NCI-H2196 (cell line): ENCODE measurements at regions not wholly inside any gene's neighbourhood (a gene's known extent, or its start where the extent isn't known, plus 50 kb on each side); places are given as distances from the start of the nearest gene placed in this dataset.
"Not testable (repeated sequence)": the region's sequence is repeated elsewhere in the genome, so short reads cannot be mapped to it uniquely, and the experiment has no call there.

Experiments used
- DNase-seq: peaks from one replicate; lab custom pipeline; 2025; ENCODE audit not compliant: unreplicated experiment; lab: John Stamatoyannopoulos, UW

DNA sequence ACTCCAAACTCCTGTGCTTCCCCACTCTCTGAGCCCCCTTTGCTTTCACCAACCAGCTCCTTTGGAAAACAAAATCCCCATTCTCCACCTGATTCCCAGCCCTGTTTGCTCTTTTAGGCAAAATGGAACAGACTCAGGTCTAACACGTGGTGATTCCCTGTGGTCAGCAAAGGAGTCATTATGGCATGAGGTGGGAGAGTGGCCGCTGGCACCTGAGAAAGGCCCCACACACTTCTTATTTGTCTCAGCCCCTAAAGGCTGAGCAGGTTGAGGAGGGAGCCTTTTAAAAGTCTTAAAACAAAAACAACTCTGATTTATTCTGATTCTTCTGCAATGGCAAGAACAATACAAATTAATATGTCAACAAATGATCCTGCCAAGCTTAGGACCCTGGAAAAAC, 401.2 kb downstream of the TNS1 start:
- DNase-seq = no peak

DNA sequence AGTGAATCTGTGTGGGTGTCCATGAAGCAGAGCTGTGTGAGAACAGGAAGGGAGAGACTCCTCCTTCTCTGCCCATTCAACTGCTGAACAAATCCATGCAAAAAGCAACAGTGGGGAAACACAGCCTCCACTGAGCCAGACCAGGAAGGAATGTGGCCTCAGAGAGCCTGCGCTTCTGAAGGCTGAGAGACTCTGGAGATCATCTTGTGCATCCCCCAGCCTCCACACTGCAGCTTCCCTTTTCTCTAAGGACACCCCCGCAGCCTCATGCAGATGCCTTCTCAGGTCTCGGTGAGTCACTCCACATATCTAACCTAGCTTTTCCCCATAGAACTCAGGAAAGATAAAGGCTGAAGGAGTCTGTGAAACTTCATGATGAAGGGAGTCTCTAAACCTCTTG, 402.9 kb downstream of the TNS1 start:
- no peak for DNase-seq

DNA sequence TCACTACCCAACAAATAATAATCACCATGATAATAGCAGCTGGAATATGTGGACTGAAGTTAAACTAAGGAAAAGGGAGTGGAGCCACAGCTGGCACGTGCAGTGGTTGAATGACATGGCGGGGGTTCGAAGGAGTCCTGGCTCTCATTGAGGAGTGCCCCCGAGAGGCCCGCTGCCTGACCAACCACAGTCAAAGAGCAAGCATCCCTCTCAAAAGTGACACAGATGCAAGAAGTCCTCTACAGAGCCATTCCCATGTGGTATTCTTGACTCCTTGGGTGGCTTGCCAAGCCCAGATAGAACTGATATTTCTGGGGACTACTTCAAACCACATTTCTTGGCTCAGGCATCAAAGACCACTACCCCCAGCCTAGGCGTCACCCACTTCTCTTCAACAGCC, 405.1 kb downstream of the TNS1 start:
- no peak for DNase-seq

DNA sequence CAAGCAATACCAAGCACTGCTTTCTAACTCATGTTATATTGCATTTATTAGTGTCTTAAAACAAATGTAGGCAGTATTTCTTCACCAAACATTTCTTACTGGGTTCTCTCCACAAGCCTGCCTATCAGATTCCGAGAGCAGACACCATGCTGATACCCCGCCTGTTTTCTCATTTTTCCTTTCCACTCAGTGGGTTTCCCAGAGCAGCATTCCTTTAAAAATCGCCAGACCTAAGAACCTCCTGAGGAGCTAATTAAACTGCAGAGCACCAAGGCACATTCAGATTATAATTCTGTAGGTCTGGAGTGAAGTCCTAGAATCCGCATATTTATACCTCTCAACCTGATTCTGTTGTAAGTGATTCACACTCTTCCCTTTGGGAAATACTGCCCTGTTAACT, 405.6 kb downstream of the TNS1 start:
- DNase-seq = no peak

DNA sequence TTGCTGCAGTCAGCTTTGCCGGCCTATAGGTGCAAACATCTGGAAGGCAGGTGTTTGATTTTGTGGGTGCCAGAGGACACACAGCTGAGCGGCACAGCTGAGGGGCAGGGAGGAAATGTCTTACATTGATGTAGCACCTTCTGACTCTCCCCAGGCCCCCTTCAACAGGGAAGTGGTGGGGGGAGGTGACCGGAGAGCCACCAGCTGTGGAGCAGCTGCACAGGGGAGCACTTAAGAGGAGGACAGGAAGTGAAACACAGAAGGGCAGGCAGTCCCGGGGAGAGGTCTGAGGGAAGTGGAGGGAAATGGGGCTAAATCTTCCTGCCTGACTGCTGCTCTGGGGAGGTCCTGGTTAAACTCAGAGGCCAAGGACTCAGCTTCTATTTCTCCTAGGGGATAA, 409.1 kb downstream of the TNS1 start:
- DNase-seq = no peak

DNA sequence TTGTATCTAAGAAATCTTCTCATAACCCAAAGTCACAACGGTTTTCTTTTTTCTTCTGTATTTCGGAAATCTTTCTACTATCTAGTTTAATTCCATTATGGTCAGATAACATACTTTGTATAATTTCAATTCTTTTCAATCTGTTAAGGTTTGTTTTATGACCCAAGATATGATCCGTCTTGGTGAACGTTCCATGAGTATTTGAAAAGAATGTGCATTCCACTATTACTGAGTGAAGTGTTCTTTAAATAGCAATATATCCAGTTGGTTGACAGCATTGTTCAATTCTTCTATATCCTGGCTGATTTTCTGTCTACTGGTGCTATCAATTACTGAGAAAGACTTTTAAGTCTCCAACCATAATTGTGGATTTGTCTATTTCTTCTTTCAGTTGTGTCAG, 414.5 kb downstream of the TNS1 start:
- DNase-seq = no peak

DNA sequence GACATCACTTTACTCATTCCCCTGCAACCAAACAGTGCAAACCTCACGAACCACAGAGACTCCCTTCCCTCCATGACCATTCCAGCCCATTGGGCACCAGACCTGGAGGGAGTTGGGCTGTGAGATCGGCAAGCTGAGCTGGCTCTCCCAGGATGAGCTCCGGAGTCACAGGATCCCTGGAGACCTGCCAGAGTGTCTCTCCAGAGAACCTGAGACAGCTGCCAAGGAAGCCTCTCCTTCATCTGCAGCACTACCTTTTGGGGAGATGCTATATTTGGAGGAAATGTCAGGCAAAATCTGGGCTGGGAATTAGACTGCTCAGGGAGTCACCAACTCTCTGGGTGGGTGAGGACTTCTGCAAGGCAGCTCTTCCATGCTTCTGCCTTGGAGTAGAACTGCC, 417.4 kb downstream of the TNS1 start:
- no peak for DNase-seq

DNA sequence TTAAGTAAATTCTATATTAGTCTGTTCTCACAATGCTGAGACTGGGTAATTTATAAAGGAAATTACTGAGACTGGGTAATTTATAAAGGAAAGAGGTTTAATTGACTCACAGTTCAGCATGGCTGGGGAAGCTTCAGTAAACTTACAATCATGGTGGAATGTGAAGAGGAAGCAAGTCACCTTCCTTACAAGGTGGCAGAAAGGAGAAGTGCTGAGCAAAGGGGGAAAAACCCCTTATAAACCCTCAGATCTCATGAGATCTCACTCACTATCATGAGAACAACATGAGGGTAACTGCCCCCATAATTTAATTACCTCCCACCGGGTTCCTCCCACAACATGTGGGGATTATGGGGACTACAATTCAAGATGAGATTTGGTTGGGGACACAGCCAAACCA, 422.4 kb downstream of the TNS1 start:
- not testable (repeated sequence) for DNase-seq

DNA sequence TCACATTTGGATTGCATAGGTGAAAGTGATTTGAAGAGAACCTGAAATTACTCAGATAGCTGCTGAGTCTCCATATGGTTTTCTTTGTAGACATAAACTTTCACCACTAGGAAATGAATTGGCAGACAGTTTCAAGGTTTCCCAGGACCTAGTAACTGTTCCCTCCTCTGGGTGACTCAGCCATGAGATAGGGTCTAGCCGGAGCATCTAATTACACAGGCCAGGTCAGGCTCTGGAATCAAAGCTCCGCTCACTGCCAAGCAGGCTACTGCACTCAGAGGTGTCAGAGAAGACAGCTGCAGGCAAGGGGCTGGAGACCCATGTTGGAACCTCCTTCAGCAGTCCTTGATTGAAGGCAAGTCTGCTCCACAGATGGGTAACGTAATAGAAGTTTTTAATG, 429.2 kb downstream of the TNS1 start:
- no peak for DNase-seq

DNA sequence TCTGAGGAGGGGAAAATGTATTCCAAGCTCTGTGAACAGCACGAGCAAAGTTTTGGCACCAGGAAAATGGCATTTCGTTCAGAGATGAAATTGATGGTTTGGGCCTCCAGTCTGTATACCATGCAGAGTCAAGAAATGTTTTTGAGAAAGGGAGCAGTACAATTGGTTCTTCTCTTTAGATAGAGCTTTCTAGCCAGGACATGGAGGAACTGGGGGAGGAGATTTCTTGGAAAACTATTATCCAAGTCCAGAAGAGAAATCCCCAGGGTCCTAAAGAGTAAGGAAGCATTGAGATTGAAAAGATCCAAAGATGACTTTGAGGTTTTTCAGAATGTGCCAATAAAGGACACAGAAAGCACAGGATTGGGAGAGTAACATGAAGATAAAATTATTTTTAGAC, 432.4 kb downstream of the TNS1 start:
- DNase-seq = no peak

DNA sequence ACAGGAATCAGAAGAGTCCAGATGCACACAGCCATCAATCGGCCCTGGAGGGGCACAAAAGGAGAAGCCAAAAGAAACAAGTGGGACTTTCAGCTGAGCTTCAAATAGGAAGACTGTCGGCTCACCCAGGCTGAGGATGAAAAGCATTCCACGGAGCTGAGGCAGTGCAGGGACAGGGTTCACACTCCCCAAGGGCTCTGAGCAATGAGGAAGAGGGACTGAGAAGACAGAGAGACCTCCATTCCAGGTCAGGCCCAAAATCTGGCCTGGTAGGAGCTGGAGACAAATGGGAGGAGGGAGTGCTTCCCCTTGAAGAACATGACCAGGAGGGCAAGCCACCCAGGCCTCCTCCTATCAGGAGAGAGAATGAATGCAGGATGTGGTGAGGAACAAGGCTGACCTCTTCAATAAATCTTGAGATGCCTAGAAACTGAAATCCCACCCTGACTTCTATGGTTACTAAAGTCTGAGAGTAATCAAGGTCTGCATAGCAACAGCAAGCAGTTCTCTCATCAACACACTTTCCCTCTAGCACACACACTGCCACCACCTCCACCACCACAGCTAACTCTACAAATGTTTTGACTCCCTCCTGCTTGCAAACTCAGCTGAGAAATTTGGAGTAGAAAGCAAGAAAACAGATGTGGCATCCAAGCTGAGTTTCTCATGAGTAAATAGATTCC, 434.4 kb downstream of the TNS1 start:
- no peak for DNase-seq

DNA sequence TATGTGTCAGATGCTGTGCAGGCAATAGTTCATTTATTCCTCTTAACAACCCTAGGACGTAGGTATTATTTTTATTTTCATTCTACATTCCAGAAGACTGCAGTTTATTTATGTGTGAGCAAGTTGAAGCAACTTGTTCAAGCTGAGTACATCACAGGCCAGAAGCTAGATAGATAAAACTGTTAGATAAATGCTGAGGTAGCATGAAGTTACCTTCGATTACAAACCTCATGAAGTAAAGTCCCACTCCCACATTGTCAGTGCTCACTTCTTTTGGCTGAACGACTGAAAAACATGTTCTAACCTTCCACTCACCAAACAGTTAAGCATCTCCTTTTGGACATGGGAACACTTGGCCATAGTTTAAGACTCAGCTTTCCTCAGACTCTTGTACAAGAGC, 439.2 kb downstream of the TNS1 start:
- DNase-seq = no peak

DNA sequence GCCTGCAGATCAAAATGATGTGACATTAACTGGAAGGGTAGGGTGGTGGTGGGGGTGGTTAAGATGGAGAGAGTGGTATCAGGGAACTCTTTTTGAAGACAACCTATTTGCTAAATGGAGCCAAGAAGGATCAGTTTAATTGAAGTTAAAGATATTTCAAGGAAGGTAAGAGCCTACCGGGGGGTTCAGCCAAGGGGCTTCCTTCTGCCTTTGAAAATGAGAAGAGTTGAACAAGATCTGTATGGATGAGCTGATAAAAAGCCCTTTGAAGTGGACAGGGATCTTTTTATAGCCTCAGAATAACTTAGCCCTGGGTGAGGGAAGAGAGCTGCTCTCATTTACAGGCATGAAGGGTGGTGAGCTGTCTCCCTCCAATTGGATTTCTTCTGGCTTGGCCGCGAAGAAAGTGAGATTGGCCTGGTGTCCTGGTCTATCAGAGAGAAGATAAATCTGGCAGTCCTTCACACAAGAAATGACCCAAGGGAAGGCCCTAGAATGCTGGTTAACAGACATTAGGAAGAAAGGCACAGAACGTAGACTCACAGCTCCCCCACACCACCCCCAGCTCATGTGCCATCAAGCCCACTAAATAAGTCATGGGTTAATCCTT, 439.8 kb downstream of the TNS1 start:
- DNase-seq = no peak

DNA sequence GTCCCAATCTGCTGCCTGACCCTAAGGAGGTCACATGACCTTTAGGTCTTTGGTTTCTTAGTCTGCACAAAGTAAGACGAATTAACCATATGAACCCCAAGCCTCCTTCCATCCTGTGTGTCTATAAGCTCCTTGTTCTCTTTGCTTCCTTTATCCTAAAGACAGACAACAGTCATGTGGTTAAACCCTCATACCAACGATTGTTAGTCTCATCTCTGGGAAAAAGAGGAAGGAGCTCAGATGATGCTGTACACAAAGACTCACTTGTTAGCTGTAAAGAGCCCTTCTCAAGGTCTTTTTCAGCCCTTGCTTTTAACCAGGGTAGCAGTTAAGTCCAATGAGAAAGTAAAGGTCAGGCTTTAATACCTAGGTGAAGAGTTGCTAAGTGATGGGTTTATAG, 443.7 kb downstream of the TNS1 start:
- no peak for DNase-seq

DNA sequence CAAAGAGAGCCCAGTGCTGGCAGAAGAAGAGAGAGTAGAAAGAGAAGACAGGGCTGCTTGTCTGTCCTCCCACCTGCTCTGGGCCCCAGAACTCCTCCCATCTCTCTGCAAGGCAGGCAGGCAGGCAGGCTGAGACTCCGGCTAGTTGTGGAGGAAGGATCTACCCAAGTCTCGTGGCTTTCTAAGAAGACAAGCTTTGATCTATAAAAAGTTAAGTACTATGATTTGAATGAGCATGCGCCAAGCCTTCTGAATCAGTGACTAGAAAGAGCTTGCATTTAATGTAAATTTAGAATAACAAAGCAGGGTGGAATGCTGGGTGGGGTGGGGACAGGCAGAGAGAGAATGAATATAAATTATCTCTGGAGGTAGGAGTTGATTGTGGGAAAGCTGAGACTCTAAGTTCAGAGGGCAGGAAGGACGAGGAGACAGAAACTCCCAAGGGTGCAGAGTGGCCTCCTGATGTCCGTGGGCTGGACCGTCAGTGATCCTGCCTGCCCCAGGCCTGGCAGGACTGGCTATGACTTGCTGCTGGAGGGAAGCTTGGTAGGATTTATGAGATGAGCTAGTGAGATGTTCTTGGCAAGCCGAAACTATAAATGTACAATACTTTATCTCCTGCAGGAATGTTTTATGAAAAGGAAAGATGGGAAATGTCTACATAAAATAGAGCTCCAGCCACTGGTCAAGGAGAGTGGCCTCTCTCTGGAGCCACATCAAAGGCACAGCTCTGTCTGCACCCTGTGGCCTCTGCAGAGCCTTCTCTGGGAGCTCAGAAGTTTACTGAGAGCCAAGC, 447.5 kb downstream of the TNS1 start:
- no peak for DNase-seq

DNA sequence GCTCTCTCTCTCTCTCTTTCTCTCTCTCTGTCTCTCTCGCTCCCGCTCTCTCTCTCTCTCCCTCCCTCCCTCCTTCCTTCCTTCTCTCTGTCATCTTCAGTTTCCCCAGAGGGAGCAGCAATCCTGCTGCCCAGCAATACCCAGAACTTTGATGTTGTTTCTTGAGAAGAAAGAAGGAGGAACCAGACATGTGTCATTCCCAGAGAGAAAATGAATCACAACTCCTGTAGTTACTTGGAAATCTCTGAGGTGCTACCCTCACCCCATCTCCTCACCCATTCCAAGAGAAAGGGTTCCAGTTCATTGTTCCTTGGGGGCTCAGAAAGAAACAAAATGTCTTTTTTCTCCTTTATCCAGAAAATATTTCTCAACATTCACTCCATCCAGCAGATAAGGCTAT, 449.1 kb downstream of the TNS1 start:
- DNase-seq = no peak

DNA sequence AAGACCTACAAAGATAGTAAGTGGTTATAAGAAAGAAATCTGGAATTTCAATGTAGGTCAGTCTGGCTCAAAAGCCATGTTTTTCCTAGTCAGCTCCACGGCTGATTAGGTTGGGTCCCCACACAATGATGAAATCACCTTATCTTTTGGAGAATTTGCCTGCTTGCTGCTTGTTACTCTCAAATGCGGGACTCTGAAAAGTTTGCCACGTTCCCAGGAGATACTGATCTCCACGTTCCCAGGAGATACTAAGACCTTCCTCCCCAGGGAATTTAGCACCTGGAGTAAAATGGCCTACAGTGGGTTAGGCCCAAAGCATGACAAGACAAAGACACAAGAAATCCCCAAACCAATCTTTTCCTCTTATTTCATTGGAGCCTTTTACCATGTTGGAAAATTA, 449.6 kb downstream of the TNS1 start:
- no peak for DNase-seq

DNA sequence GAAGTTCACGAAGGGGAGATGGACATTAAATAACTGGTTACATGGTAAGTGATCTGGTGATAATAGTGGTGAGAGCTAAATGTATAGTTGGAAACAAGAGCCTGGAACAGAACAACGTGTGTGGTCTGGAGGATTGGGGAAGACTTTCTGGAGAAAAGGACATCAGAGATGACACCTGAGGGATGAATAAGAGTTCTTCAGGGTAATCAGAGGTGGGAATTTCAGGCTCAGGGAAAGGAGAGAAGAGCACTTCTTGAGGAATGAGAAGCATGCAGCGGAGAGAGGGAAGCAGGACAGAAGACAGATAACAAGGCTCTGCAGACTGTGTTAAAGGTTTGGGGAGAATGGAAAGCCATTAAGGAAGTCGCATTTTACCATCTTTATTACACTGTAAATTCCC, 450.7 kb downstream of the TNS1 start:
- DNase-seq = no peak

DNA sequence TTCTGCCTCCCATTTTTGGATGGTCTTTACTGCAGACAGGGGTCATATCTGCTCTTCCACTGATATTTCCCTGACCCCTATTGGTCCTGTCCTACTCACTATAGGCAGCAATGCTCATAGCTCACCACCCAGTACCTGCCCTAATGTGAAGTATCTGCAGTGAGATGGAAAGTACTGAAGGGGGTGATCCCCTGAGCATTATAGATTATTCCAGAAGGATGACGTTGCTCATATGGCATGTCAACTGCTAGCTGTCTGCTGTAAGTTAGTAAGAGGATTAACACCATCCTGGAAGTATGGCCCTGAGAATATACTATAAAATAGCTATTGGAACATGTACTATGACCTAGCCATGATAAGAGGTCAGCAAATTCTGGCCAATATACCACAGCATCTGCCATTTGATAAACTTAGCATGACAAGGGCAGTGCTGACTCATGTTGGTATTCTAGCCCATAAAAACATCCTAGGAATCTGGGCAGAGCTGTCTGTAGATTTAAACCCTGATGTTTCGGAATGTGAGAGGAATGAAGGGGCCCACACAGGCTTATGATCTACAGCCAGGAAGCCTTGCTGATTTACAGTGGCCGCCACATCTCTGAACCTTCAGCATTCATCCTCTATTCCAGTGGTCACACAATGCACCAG, 451.4 kb downstream of the TNS1 start:
- DNase-seq = no peak

DNA sequence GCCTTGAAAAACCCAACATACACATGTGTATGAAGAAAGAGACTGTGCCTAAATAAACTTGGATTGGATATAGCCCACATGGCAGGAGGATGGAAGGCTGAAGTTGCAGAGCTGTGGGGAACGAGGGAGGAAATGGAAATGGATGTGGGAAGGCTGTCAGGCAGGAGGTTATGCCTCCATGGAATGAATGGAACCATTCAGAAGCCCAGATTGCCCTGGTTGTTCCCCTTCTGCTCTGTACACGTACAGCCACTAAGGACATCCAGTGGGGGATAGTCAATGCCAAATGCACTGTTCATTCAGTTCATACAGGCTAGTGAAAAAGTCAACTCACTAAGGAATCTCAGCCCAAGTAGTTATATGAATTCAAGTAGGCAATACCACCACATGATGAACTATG, 463.7 kb downstream of the TNS1 start:
- DNase-seq = no peak

DNA sequence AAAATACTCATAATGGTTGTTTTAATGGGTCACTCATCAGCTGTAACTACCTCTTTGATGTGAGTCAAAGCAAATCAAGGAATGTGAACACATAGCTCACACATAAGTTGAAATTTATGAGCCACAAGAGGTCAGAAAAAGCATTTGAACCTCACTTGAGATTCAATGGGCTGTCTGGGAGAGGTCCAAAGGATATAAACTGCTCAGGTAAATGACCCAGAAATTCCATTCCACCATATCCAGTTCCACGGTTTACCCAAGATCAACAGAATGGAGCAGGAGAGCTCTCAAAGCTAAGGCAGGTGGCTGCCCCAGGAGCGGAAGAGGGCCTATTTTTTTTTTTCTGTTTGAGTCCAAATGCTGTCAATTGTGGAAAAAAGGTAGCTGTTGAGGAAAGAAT, 464.1 kb downstream of the TNS1 start:
- peak; percentile 31 for DNase-seq
